Esophagus muscularis mucosa (tissue), 4 donors: ENCODE measurements at regions not wholly inside any gene's neighbourhood (a gene's known extent, or its start where the extent isn't known, plus 50 kb on each side); places are given as distances from the start of the nearest gene placed in this dataset.

Experiments used
- CTCF ChIP-seq, 3 experiments: fragments of 200-600 bp in 2 of 3; fragments of 450-650 bp in 1 of 3; sonication (generic) in 2 of 3; IDR thresholded peaks; one replicate each; pipeline ENCODE4 v1.5.1; 2017 to 2019; ENCODE audit warnings: antibody characterized with exemption in 3 of 3, mild to moderate bottlenecking in 2 of 3, moderate library complexity in 1 of 3
- EP300 ChIP-seq: sonication (generic); formaldehyde crosslinking; IDR thresholded peaks from one replicate; pipeline ENCODE4 v1.6.1; 2017; ENCODE audit warnings: antibody characterized with exemption
- POLR2A ChIP-seq: fragments of 450-650 bp; IDR thresholded peaks from one replicate; pipeline ENCODE4 v1.6.1; 2017; ENCODE audit warnings: antibody characterized with exemption, moderate library complexity, mild to moderate bottlenecking, low read depth

GRCh38 chr2:18701981-18702380 is 112.6 kb upstream of the NT5C1B start:
- TF ChIP-seq CTCF (IDR thresholded peaks at IDR 0.05) (no peak), EP300 (no peak), POLR2A (no peak)
